Tibial nerve (tissue), 3 donors: ENCODE measurements at regions not wholly inside any gene's neighbourhood (a gene's known extent, or its start where the extent isn't known, plus 50 kb on each side); places are given as distances from the start of the nearest gene placed in this dataset.

Source experiments
- CTCF ChIP-seq, 5 experiments: fragments of 200-600 bp in 3 of 5; fragments of 450-650 bp in 2 of 5; sonication (generic) in 3 of 5; IDR thresholded peaks; one replicate each; pipeline ENCODE4 v1.5.1; 2016 to 2019; ENCODE audit warnings: antibody characterized with exemption in 5 of 5, mild to moderate bottlenecking in 3 of 5, moderate library complexity in 2 of 5
- POLR2A ChIP-seq, 2 donors: fragments of 450-650 bp; IDR thresholded peaks; one replicate each; pipeline ENCODE4 v1.6.1; 2017; ENCODE audit warnings: antibody characterized with exemption in 2 of 2, mild to moderate bottlenecking in 2 of 2, moderate library complexity in 2 of 2

- TF ChIP-seq CTCF (IDR thresholded peaks at IDR 0.05) (no peak), POLR2A (IDR thresholded peaks at IDR 0.05) (no peak)
Observed at GRCh38 chr5:68382640-68383039, 167.1 kb downstream of the PIK3R1 start.
